HG03280 (cell line): ENCODE measurements at regions not wholly inside any gene's neighbourhood (a gene's known extent, or its start where the extent isn't known, plus 50 kb on each side); places are given as distances from the start of the nearest gene placed in this dataset.
"Not testable (repeated sequence)": the region's sequence is repeated elsewhere in the genome, so short reads cannot be mapped to it uniquely, and the experiment has no call there.

Source experiments
- ATAC-seq: cut with Tn5 transposase; IDR thresholded peaks from one replicate; pipeline ENCODE4 v1.9.1; 2021; ENCODE audit warnings: mild to moderate bottlenecking, moderate library complexity; ENCODE audit not compliant: unreplicated experiment

DNA sequence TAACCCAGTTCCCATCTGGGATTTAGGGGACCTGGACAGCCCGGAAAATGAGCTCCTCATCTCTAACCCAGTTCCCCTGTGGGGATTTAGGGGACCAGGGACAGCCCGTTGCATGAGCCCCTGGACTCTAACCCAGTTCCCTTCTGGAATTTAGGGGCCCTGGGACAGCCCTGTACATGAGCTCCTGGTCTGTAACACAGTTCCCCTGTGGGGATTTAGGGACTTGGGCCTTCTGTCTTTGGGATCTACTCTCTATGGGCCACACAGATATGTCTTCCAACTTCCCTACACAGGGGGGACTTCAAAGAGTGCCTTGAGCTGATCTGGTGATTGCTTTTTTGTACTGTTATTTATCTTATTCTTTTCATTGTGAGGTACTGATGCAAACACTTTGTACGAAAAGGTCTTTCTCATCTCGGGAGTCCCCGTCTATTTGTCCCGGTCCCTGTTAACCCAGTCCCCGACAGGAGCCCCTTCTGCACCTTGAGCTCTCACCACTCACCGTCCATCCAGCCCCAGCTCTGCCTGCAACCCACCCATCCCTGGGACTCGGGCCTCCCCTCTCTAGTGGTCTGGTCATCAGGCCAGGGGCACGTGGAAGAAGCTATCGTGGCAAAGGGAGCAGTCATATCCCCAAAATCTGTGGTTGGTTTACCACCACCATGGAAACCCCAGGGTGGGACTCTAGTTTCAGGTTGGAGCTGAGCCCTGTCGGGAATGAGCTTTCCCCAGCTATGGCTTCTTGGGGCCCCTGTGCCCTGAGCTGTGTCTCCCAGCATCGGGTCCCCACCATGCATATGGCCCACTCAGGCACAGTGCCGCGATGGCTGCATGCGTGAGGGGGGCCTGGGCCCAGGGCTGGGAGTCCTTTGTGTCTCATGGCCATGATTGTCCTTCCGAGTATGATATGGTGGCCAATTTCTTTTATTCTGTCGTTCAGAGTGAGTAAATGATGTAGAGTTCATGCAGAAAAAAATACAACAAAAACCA lies 270.4 kb upstream of the PLCXD1 start:
- ATAC-seq, result not testable (repeated sequence)

DNA sequence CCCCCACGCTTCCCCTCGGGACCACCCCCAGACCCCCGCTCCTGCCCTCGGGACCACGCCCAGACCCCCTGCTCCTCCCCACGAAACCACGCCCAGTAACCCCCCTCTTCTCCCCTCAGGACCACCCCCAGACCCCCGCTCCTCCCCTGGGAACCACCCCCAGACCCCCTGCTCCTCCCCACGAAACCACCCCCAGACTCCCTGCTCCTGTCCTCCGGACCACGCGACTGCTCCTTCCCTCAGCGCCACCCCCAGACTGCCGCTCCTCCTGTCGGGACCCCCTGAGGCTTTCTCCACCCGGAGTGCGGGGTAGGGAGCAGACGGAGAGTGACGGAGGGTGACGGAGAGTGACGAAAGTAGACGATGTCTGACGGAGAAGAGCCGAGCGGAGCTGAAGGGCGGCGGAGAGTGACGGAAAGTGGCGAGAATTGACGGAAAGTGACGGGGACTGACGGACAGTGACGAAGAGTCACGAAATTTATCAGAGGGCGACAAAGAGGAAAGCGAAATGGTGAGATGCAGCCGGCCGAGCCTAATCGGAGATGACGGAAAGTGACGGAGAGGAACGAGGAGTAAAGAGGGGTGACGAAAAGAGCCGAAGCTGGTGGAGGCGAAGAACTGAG lies 267.2 kb upstream of the PLCXD1 start:
- not testable (repeated sequence) for ATAC-seq

DNA sequence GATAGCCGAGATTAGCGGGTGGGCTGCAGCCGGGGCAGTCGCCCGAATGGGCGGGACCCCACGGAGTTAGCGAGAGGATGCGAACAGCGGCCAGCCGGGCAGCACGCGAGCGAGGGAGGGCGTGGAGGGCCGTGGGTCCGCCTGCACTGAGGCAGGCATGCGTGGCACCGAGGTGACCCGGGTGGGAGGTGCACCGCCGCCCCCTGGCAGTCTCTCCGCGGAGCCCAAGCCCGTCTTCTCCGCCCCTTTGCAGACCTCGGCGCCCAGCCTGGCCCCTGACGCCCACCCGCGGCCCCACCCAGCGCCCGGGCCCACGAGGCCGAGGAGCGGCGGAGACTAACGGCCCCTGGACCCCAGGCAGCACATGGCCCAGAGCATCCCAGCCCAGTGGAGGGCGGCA lies 266.7 kb upstream of the PLCXD1 start:
- ATAC-seq, result not testable (repeated sequence)

DNA sequence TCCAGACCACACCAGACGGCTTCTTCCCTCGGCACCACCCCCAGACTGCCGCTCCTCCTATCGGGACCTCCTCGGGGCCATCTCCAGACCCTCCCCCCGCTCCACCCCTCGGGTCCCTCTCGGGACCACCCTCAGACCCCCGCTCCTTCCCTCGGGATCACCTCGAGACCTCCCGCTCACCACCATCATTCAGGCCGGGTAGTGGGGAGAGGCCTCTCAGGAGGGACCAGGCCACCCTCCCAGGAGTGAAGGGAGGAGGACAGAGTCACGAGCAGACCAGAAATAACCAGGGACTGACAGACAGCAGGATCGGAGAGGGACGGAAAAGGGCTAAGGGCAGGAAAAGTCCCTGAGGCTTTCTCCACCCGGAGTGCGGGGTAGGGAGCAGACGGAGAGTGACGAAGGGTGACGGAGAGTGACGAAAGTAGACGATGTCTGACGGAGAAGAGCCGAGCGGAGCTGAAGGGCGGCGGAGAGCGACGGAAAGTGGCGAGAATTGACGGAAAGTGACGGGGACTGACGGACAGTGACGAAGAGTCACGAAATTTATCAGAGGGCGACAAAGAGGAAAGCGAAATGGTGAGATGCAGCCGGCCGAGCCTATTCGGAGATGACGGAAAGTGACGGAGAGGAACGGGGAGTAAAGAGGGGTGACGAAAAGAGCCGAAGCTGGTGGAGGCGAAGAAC lies 262.3 kb upstream of the PLCXD1 start:
- ATAC-seq, result peak; percentile 97

DNA sequence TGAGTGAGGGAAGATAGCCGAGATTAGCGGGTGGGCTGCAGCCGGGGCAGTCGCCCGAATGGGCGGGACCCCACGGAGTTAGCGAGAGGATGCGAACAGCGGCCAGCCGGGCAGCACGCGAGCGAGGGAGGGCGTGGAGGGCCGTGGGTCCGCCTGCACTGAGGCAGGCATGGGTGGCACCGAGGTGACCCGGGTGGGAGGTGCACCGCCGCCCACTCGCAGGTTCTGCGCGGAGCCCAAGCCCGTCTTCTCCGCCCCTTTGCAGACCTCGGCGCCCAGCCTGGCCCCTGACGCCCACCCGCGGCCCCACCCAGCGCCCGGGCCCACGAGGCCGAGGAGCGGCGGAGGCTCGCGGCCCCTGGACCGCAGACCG lies 261.7 kb upstream of the PLCXD1 start:
- not testable (repeated sequence) for ATAC-seq

DNA sequence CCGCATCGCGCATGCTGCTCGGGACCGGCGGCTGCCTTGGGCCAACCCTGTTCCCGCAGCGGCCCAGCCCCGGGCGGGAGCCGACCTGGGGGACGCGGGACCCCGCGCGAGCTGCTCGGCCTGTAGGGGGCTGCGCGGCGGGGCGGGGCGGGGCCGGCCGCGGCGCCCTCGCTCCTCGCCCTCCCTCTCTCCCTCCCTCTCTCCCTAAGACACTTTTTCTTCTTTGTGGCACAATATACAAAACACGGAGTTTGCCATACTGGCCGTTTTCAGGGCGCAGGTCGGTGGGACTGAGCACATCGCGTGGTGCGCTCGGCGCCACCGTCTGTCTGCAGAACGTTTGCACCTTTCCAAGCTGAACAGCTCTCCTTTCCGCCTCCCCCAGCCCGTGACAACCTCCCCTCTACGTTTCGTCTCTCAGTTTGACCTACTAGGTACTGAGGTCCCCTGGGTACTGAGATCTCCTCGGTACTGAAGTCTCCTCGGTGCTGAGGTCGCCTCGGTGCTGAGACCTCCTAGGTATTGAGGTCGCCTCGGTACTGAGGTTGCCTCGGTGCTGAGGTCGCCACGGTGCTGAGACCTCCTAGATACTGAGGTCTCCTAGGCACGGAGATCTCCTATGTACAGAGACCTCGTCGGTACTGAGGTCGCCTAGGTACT lies 261.1 kb upstream of the PLCXD1 start:
- no peak for ATAC-seq

DNA sequence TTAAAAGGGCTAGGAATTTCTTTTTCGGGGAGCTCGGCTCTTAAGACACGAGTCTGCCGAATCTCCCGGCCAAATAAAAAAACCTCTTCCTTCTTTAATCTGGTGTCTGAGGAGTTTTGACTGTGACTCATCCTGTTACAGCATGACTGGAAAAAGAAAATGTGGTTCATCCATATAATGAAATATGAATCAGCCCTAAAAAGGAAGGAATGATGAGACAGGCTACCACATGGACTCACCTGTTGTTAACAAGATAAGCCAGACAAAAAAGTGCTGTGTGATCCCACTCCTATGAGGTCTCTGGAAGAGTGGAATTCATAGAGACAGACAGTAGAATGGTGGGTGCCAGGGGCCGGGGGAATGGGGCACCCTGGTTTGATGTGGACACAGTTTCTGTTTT lies 257.0 kb upstream of the PLCXD1 start:
- ATAC-seq, result not testable (repeated sequence)
